Neutrophil (primary cell): ENCODE measurements at regions not wholly inside any gene's neighbourhood (a gene's known extent, or its start where the extent isn't known, plus 50 kb on each side); places are given as distances from the start of the nearest gene placed in this dataset.

Experiments
- H3K27ac ChIP-seq: fragments of 200-600 bp; sonication (generic); 2 replicates; pipeline ENCODE4 v1.5.1; 2016; ENCODE audit warnings: mild to moderate bottlenecking, moderate library complexity
- H3K27me3 ChIP-seq: fragments of 200-600 bp; sonication (generic); 2 replicates; pipeline ENCODE4 v1.6.0; 2016; ENCODE audit warnings: mild to moderate bottlenecking
- H3K36me3 ChIP-seq: fragments of 200-600 bp; sonication (generic); 2 replicates; pipeline ENCODE4 v1.5.1; 2017
- H3K4me1 ChIP-seq, 2 experiments: fragments of 200-600 bp in 1 of 2; sonication (generic) in 1 of 2; 1 replicate in 1 of 2; 2 replicates in 1 of 2; pipeline versions ENCODE4 v1.5.1 to v1.6.1; 2013 to 2016; ENCODE audit warnings: low read depth in 1 of 2, low read length in 1 of 2, mild to moderate bottlenecking in 1 of 2, moderate library complexity in 1 of 2; ENCODE audit not compliant: control insufficient read depth in 1 of 2, insufficient read depth in 1 of 2
- H3K4me3 ChIP-seq, 2 experiments: fragments of 200-600 bp in 1 of 2; sonication (generic) in 1 of 2; 1 replicate in 1 of 2; 2 replicates in 1 of 2; pipeline ENCODE4 v1.5.1; 2013 to 2016; ENCODE audit warnings: low read depth in 1 of 2, low read length in 1 of 2, mild to moderate bottlenecking in 1 of 2, moderate library complexity in 1 of 2
- H3K9me3 ChIP-seq: fragments of 200-600 bp; sonication (generic); 2 replicates; pipeline ENCODE4 v1.5.1; 2016
- TF ChIP-seq, protein P1 (sequence below): fragments of 200-600 bp; sonication (generic); IDR thresholded peaks from 2 replicates; pipeline ENCODE4 v1.5.1; 2016; ENCODE audit warnings: antibody characterized with exemption

DNA sequence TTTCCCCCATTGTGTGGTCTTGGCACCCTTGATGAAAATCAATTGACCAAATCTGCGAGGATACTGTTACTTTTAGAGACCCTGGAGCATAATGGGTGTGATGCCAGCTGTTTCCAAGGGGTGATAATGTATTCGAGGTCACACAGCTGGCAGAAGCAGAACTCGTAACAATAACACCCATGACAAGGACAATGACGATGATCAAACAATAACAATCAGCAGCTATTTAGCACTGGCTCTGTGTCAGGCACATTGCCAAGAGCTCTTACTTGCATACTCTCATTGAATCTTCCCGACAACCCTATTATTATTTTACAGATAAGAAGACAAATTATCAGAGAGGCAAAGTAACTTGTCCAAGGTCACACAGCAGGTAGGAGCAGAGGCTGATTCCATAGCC is 223.7 kb upstream of the MSX2 start:
- TF ChIP-seq, protein P1, sequence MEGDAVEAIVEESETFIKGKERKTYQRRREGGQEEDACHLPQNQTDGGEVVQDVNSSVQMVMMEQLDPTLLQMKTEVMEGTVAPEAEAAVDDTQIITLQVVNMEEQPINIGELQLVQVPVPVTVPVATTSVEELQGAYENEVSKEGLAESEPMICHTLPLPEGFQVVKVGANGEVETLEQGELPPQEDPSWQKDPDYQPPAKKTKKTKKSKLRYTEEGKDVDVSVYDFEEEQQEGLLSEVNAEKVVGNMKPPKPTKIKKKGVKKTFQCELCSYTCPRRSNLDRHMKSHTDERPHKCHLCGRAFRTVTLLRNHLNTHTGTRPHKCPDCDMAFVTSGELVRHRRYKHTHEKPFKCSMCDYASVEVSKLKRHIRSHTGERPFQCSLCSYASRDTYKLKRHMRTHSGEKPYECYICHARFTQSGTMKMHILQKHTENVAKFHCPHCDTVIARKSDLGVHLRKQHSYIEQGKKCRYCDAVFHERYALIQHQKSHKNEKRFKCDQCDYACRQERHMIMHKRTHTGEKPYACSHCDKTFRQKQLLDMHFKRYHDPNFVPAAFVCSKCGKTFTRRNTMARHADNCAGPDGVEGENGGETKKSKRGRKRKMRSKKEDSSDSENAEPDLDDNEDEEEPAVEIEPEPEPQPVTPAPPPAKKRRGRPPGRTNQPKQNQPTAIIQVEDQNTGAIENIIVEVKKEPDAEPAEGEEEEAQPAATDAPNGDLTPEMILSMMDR, result no peak
- Histone ChIP-seq H3K9me3 (no peaks in the 10 kb centered on the region), H3K4me3 (no peak overlapping the region), H3K4me1 (no peaks in the 10 kb centered on the region), H3K27me3 (peaks cover 15% of the 10 kb centered on the region), H3K27ac (no peak overlapping the region), H3K36me3 (no peaks in the 10 kb centered on the region)

DNA sequence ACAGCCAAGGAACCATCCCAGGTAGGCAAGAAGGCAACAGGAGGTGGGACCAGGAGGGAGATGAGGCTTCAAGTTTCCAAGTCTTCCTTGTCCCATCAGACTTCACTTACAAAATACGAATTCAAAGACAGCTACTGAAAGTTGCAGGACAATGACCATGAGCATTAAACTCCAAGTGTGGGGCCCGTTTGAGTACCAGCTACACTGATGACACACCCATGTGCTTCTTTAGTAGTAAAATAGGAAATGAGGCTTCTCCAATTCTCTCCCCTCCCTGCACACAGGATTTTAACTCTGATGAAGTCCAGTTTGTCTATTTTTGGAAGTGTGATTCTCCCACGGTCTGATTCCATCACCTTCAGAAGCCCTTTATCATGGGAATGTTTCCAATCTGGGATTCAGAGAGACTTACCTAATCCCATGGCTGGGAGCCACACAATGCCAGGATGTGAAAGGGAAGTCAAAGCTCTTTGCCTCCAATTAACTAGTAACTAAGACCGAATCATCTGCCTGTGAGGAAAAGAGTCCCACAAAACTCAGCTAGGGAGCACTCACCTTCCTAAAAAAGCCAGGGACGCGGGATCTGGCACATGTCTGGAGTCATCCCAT is 222.8 kb upstream of the MSX2 start:
- no peaks in the 10 kb centered on the region for H3K9me3 ChIP-seq
- no peak overlapping the region for H3K27ac ChIP-seq
- H3K4me3 ChIP-seq, result no peak overlapping the region
- no peaks in the 10 kb centered on the region for H3K36me3 ChIP-seq
- H3K4me1 ChIP-seq, result no peaks in the 10 kb centered on the region
- H3K27me3 ChIP-seq, result peaks cover 15% of the 10 kb centered on the region
- TF ChIP-seq, protein P1, result no peak

DNA sequence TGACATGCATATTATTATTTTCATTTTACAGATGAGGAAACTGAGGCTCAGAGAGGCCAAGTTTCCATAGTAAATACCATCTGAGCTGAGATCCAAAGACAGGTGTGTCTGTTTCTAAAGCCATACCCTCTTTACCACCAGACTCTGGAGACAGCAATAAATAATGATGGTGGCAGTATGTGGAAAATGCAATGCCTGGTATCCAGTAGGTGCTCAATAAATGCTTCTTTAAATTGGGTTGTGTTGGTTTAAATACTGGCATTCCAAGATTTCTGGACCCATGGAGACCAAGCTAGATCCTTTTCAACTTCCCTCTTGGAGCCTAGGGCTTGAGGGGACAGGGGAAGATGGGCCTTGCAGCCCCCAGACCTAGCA is 221.3 kb upstream of the MSX2 start:
- peaks cover 15% of the 10 kb centered on the region for H3K27me3 ChIP-seq
- no peak overlapping the region for H3K4me3 ChIP-seq
- H3K4me1 ChIP-seq, result no peaks in the 10 kb centered on the region
- no peaks in the 10 kb centered on the region for H3K36me3 ChIP-seq
- TF ChIP-seq, protein P1, result no peak
- H3K9me3 ChIP-seq, result no peaks in the 10 kb centered on the region
- no peak overlapping the region for H3K27ac ChIP-seq

DNA sequence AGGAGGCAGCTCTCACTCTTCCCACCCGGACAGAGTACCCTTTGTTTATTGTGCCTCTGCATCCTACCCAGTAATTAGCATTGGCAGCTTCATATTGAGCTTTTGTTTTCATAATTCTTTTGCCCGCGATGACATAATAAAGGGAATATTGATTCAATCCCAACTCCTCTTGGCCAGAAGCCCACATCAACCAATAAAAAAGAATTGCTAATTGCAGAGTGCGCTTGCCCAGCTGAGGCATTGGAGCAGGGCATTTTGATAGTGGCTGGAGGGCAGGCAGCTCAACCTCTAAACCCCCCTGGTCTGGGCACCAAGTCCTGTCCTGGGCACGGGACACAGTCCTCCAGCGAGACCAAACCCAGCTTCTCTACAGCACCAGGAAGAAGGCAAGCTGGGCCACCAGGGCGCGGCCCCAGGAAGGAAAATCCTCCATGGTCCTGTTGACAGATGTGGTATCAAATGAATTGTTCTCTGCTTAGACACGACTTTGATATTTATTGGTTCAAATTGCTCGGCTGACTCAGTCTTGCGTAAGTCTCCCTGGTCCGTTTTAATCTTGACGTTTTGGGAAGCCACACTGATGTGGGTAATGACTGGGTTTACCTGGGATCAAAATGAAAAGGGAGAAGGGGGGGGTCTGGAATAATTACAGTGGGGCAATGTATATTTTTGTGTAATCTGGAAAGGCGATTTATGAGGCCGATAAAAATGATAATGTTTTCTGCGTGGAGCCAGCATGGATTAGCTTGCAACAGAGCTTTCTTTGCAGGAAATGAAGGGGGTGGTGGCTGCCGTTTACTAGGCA is 220.7 kb upstream of the MSX2 start:
- Histone ChIP-seq H3K36me3 (no peaks in the 10 kb centered on the region), H3K4me3 (no peak overlapping the region), H3K27ac (no peak overlapping the region), H3K9me3 (no peaks in the 10 kb centered on the region), H3K4me1 (no peaks in the 10 kb centered on the region), H3K27me3 (peaks cover 15% of the 10 kb centered on the region)
- TF ChIP-seq, protein P1, result no peak

DNA sequence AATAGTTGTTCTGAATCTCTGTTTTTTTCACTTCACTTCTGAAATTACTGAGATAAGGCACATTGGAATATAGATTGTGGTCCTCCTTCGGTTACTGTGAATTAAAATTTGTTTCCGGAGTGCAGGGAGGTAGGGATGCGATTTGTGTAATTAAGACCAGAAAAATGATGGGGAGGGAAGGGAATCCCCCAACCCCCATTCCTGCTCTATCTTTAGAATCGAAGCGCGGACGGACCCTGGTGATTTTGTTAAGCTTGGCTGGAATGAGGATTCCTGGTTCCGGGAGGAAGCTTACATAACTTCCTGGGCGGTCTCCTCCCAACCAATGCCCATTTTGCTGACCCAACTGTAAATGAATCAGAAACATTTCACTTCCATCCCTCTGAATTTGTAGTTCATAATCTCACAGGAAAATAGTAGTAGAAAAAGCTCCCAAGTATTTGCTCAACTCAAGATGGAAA is 220.1 kb upstream of the MSX2 start:
- no peak overlapping the region for H3K4me3 ChIP-seq
- no peak overlapping the region for H3K27ac ChIP-seq
- H3K4me1 ChIP-seq, result no peaks in the 10 kb centered on the region
- no peaks in the 10 kb centered on the region for H3K36me3 ChIP-seq
- TF ChIP-seq, protein P1, result no peak
- no peaks in the 10 kb centered on the region for H3K9me3 ChIP-seq
- H3K27me3 ChIP-seq, result peaks cover 15% of the 10 kb centered on the region
